Panc1 (cell line): ENCODE measurements at regions not wholly inside any gene's neighbourhood (a gene's known extent, or its start where the extent isn't known, plus 50 kb on each side); places are given as distances from the start of the nearest gene placed in this dataset.

ENCODE experiments used
- ATAC-seq: fragments of 200-7000 bp; cut with Tn5 transposase; 2 replicates; pipeline ENCODE4 v1.9.1; 2020; ENCODE audit warnings: mild to moderate bottlenecking, moderate library complexity
- BruUV-seq: library from RNA; stranded (reverse); fragments of 400-500 nt; replicated peaks from 2 replicates; lab custom pipeline; 2021; lab: Mats Ljungman, UMichigan
- CTCF ChIA-PET: fragments of 300-600 bp; sonication (Branson Sonifier 250); formaldehyde crosslinking; loops from one replicate; lab custom pipeline; 2022; ENCODE audit warnings: antibody characterized with exemption; lab: Charles Lee
- POLR2A ChIA-PET: fragments of 300-600 bp; sonication (Branson Sonifier 250); formaldehyde crosslinking; loops from one replicate; lab custom pipeline; 2022; ENCODE audit warnings: antibody characterized with exemption; lab: Charles Lee
- DNase-seq: peaks from one replicate; pipeline ENCODE4 v3.0.0-alpha.2; 2010; ENCODE audit warnings: low read depth, low spot score
- H3K27ac ChIP-seq: 2 replicates; pipeline ENCODE4 v1.5.1; 2011; ENCODE audit warnings: mild to moderate bottlenecking, low read length, inconsistent platforms
- H3K27me3 ChIP-seq: fragments of 200-500 bp; sonication (Bioruptor generic); 2 replicates; pipeline ENCODE4 v1.6.0; 2014; ENCODE audit warnings: low read length, inconsistent platforms; ENCODE audit not compliant: control insufficient read depth, insufficient read depth
- H3K36me3 ChIP-seq: fragments of 200-500 bp; sonication (Bioruptor generic); 2 replicates; pipeline ENCODE4 v1.5.1; 2014; ENCODE audit warnings: inconsistent platforms, mild to moderate bottlenecking, low read length, moderate library complexity; ENCODE audit not compliant: control insufficient read depth, insufficient read depth
- H3K4me1 ChIP-seq: 2 replicates; pipeline ENCODE4 v1.5.1; 2011; ENCODE audit warnings: inconsistent platforms, mild to moderate bottlenecking, low read length, moderate library complexity; ENCODE audit not compliant: control insufficient read depth, insufficient read depth
- H3K4me3 ChIP-seq, 2 experiments: 2 replicates each; pipeline ENCODE4 v1.5.1; 2011 to 2012; ENCODE audit warnings: low read depth in 2 of 2, low read length in 2 of 2, mild to moderate bottlenecking in 2 of 2, inconsistent platforms in 1 of 2, moderate library complexity in 1 of 2
- H3K9me3 ChIP-seq: fragments of 200-500 bp; sonication (Bioruptor generic); 2 replicates; pipeline ENCODE4 v1.5.1; 2014; ENCODE audit warnings: low read depth, mild to moderate bottlenecking, inconsistent platforms, low read length, moderate library complexity; ENCODE audit not compliant: control insufficient read depth, insufficient read depth
- CTCF ChIP-seq: fragments of 450-650 bp; IDR thresholded peaks from 2 replicates; pipeline ENCODE4 v1.5.1; 2017; ENCODE audit warnings: mild to moderate bottlenecking
- POLR2AphosphoS5 ChIP-seq: IDR thresholded peaks from 2 replicates; pipeline ENCODE4 v1.6.1; 2012; ENCODE audit warnings: mild to moderate bottlenecking, low read depth, low read length, moderate library complexity
- REST ChIP-seq, 2 experiments: IDR thresholded peaks; 2 replicates each; pipeline ENCODE4 v1.6.1; 2011 to 2012; ENCODE audit warnings: low read depth in 2 of 2, control low read depth in 1 of 2, low read length in 1 of 2, mild to moderate bottlenecking in 1 of 2, moderate library complexity in 1 of 2; ENCODE audit not compliant: insufficient read depth in 1 of 2
- SIN3A ChIP-seq: IDR thresholded peaks from 2 replicates; pipeline ENCODE4 v1.6.1; 2012; ENCODE audit warnings: low read depth, mild to moderate bottlenecking, low read length, moderate library complexity, borderline replicate concordance; ENCODE audit not compliant: insufficient read depth
- TCF7L2 ChIP-seq: IDR thresholded peaks from 2 replicates; pipeline ENCODE4 v1.6.1; 2011; ENCODE audit warnings: mild to moderate bottlenecking, low read depth, low read length, inconsistent platforms
- in situ Hi-C: cut with HindIII; loops from 2 replicates; pipeline ENCODE4 v1.10.0; 2016; ENCODE audit warnings: low sequenced_read_pairs, low pct_unique_long_range_greater_than_20kb
- intact Hi-C: fragments of 100-400 bp; cut with micrococcal nuclease; formaldehyde crosslinking; loops from one replicate; pipeline ENCODE4 v1.10.0; 2022; ENCODE audit not compliant: unreplicated experiment

DNA sequence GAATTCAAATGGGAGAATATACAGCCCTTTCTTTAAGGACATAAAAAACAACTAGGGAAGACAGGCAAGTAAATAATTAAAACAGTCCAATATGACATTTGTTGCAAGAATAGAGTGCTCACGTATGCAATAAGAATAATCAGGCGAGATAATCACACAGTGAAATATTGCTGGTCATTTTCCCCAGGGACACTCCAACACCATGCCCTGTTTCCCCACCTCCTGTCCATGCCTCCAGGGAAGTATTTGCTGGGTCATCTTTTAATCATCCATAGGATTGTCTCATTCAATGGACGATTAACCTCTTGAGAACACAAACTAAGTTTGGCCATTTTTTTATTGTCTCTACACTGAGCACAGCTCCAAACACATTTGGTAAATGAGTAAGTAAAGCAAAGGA is 472.9 kb downstream of the C6orf118 start:
- H3K4me1 ChIP-seq, result no peaks in the 10 kb centered on the region
- no peaks in the 10 kb centered on the region for H3K36me3 ChIP-seq
- CTCF ChIA-PET, result no interaction called here
- POLR2A ChIA-PET, result no interaction called here
- H3K9me3 ChIP-seq, result no peaks in the 10 kb centered on the region
- H3K4me3 ChIP-seq, result no peak overlapping the region
- intact Hi-C loops (no loop called here), in situ Hi-C loops (no loop called here)
- ATAC-seq (no peak), DNase-seq (no peak)
- BruUV-seq, result no TSS peak
- no peak overlapping the region for H3K27ac ChIP-seq
- no peaks in the 10 kb centered on the region for H3K27me3 ChIP-seq
- TF ChIP-seq POLR2AphosphoS5, result no peak

DNA sequence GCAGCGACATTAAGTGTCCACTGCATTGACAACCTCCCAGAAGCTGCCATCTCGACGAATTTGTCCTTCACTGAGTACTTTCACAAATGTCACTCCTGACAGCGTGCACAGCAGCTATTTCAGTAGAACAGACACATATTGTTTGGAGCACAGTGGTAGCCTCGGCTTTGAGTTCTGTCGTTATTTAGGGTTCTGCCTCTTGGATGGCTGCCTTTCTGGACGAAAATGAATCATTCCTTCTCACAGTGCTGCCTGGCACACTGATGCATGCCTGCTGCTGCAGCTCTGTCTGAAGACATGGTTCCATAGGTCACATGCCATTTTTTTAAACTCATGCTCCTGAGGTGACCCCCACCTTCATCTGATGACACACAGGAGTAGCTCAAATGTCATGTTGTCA is 477.0 kb downstream of the C6orf118 start:
- ChIA-PET CTCF (no interaction called here), POLR2A (no interaction called here)
- intact Hi-C loops, result no loop called here
- Histone ChIP-seq H3K9me3 (no peaks in the 10 kb centered on the region), H3K4me3 (no peak overlapping the region), H3K4me1 (no peaks in the 10 kb centered on the region), H3K27me3 (no peaks in the 10 kb centered on the region), H3K27ac (no peak overlapping the region), H3K36me3 (no peaks in the 10 kb centered on the region)
- DNase-seq (no peak), ATAC-seq (no peak)
- in situ Hi-C loops, result no loop called here
- TF ChIP-seq CTCF (no peak), TCF7L2 (no peak), POLR2AphosphoS5 (no peak), REST (IDR thresholded peaks at IDR 0.05; ENCODE audit: insufficient read depth in 1 of 2, low read depth in 2 of 2, low read length in 1 of 2) (no peak), SIN3A (no peak)
- BruUV-seq, result no TSS peak

- no peak overlapping the region for H3K27ac ChIP-seq
- ChIA-PET POLR2A (no interaction called here), CTCF (no interaction called here)
- no peaks in the 10 kb centered on the region for H3K36me3 ChIP-seq
- no peak for TF ChIP-seq POLR2AphosphoS5
- no peak for TF ChIP-seq CTCF
- no peak for TF ChIP-seq REST (IDR thresholded peaks at IDR 0.05; ENCODE audit: insufficient read depth in 1 of 2, low read depth in 2 of 2, low read length in 1 of 2)
- TF ChIP-seq TCF7L2, result no peak
- no peak for TF ChIP-seq SIN3A
- ATAC-seq, result no peak
- no peaks in the 10 kb centered on the region for H3K4me1 ChIP-seq
- intact Hi-C loops (no loop called here), in situ Hi-C loops (no loop called here)
- no peak for DNase-seq
- no peaks in the 10 kb centered on the region for H3K27me3 ChIP-seq
- no peaks in the 10 kb centered on the region for H3K9me3 ChIP-seq
- no peak overlapping the region for H3K4me3 ChIP-seq
- no TSS peak for BruUV-seq
Measured at GRCh38 chr6:164827537-164827936, 481.9 kb downstream of the C6orf118 start.
